GM23338 (cell line): ENCODE measurements at regions not wholly inside any gene's neighbourhood (a gene's known extent, or its start where the extent isn't known, plus 50 kb on each side); places are given as distances from the start of the nearest gene placed in this dataset.

Source experiments
- ATAC-seq: fragments of 200-7000 bp; cut with Tn5 transposase; 3 replicates; pipeline ENCODE4 v1.9.1; 2020
- DNase-seq: peaks from one replicate; pipeline ENCODE4 v3.0.0-alpha.2; 2015; ENCODE audit warnings: low spot score
- H2AFZ ChIP-seq: fragments of 200-600 bp; sonication (generic); 2 replicates; pipeline ENCODE4 v1.8.0; 2016; ENCODE audit warnings: antibody characterized with exemption, mild to moderate bottlenecking, moderate library complexity
- H3F3A ChIP-seq: fragments of 200-600 bp; sonication (generic); replicated peaks from 2 replicates; pipeline ENCODE4 v1.8.0; 2017; ENCODE audit warnings: antibody characterized with exemption, mixed run types, low read depth
- H3K27ac ChIP-seq: fragments of 200-600 bp; sonication (generic); 2 replicates; pipeline ENCODE4 v1.6.1; 2016; ENCODE audit warnings: low read depth
- H3K27me3 ChIP-seq: fragments of 200-600 bp; sonication (generic); 2 replicates; pipeline ENCODE4 v1.8.0; 2016; ENCODE audit warnings: mild to moderate bottlenecking, mixed run types, moderate library complexity; ENCODE audit not compliant: insufficient read depth
- H3K36me3 ChIP-seq: fragments of 200-600 bp; sonication (generic); 2 replicates; pipeline ENCODE4 v1.8.0; 2016; ENCODE audit warnings: mild to moderate bottlenecking; ENCODE audit not compliant: insufficient read depth
- H3K4me1 ChIP-seq: fragments of 200-600 bp; sonication (generic); 2 replicates; pipeline ENCODE4 v1.8.0; 2016; ENCODE audit warnings: mild to moderate bottlenecking, moderate library complexity; ENCODE audit not compliant: insufficient read depth
- H3K4me2 ChIP-seq: fragments of 200-600 bp; sonication (generic); 2 replicates; pipeline ENCODE4 v1.7.1; 2017; ENCODE audit warnings: mixed run types
- H3K4me3 ChIP-seq: fragments of 200-600 bp; sonication (generic); 2 replicates; pipeline ENCODE4 v1.6.1; 2016; ENCODE audit warnings: mixed run types
- H3K79me2 ChIP-seq: fragments of 200-600 bp; sonication (generic); replicated peaks from 2 replicates; pipeline ENCODE4 v1.8.0; 2017; ENCODE audit warnings: mild to moderate bottlenecking; ENCODE audit not compliant: insufficient read depth
- H3K9me2 ChIP-seq: fragments of 200-600 bp; sonication (generic); 2 replicates; pipeline ENCODE4 v1.8.0; 2017; ENCODE audit not compliant: insufficient read depth
- H4K20me1 ChIP-seq: fragments of 200-600 bp; sonication (generic); replicated peaks from 2 replicates; pipeline ENCODE4 v1.8.0; 2017; ENCODE audit warnings: mild to moderate bottlenecking; ENCODE audit not compliant: insufficient read depth
- H3K27ac Mint-ChIP-seq: 2 replicates; pipeline ENCODE4 v1.8.0; 2020; ENCODE audit warnings: inconsistent platforms, mild to moderate bottlenecking, moderate library complexity, mixed read lengths
- H3K27me3 Mint-ChIP-seq: 3 replicates; pipeline ENCODE4 v1.8.0; 2022; ENCODE audit warnings: low read depth, mild to moderate bottlenecking, moderate library complexity, mixed read lengths, inconsistent platforms; ENCODE audit not compliant: insufficient read depth, poor library complexity
- H3K36me3 Mint-ChIP-seq: 3 replicates; pipeline ENCODE4 v1.8.0; 2021; ENCODE audit warnings: low read depth, mild to moderate bottlenecking, inconsistent platforms, moderate library complexity, mixed read lengths
- H3K4me1 Mint-ChIP-seq: 3 replicates; pipeline ENCODE4 v1.8.0; 2020; ENCODE audit warnings: mild to moderate bottlenecking, inconsistent platforms, mixed read lengths
- H3K4me3 Mint-ChIP-seq: 3 replicates; pipeline ENCODE4 v1.8.0; 2021; ENCODE audit warnings: moderate library complexity, mild to moderate bottlenecking, inconsistent platforms, mixed read lengths
- H3K9me3 Mint-ChIP-seq: 3 replicates; pipeline ENCODE4 v1.8.0; 2020; ENCODE audit warnings: moderate library complexity, mild to moderate bottlenecking, inconsistent platforms, mixed read lengths
- CREB1 ChIP-seq: fragments of 250-450 bp; sonication (Bioruptor Pico); IDR thresholded peaks from 2 replicates; pipeline ENCODE4 v1.5.0; 2020; ENCODE audit warnings: low read depth, mild to moderate bottlenecking, moderate library complexity
- CTCF ChIP-seq, 2 experiments: fragments of 200-600 bp in 1 of 2; sonication (generic) in 1 of 2; conservative IDR thresholded peaks; 2 replicates each; pipeline versions ENCODE4 v1.5.1 to v1.6.1; 2016 to 2017; ENCODE audit warnings: antibody characterized with exemption in 2 of 2, low read depth in 2 of 2, mild to moderate bottlenecking in 2 of 2, moderate library complexity in 1 of 2
- ETS1 ChIP-seq: IDR thresholded peaks from 2 replicates; pipeline ENCODE4 v1.6.1; 2016; ENCODE audit warnings: antibody characterized with exemption
- EZH2 ChIP-seq: fragments of 200-600 bp; sonication (generic); IDR thresholded peaks from one replicate; pipeline ENCODE4 v1.8.0; 2017; ENCODE audit warnings: antibody characterized with exemption, mild to moderate bottlenecking, low read depth; ENCODE audit not compliant: unreplicated experiment
- JUNB ChIP-seq: IDR thresholded peaks from one replicate; pipeline ENCODE4 v1.6.1; 2016; ENCODE audit warnings: antibody characterized with exemption; ENCODE audit not compliant: unreplicated experiment
- NANOG ChIP-seq: IDR thresholded peaks from 2 replicates; pipeline ENCODE4 v1.6.1; 2016; ENCODE audit warnings: antibody characterized with exemption, borderline replicate concordance
- REST ChIP-seq: IDR thresholded peaks from one replicate; pipeline ENCODE4 v1.6.1; 2018; ENCODE audit warnings: antibody characterized with exemption; ENCODE audit not compliant: unreplicated experiment
- STAT1 ChIP-seq: IDR thresholded peaks from one replicate; pipeline ENCODE4 v1.6.1; 2016; ENCODE audit warnings: antibody characterized with exemption; ENCODE audit not compliant: unreplicated experiment
- ZNF114 ChIP-seq: fragments of 250-450 bp; sonication (Bioruptor Pico); IDR thresholded peaks from 2 replicates; pipeline ENCODE4 v1.5.0; 2020; ENCODE audit warnings: mild to moderate bottlenecking, moderate library complexity
- ZNF331 ChIP-seq: fragments of 250-450 bp; sonication (Bioruptor Pico); IDR thresholded peaks from 2 replicates; pipeline ENCODE4 v1.5.0; 2020; ENCODE audit warnings: low read depth, mild to moderate bottlenecking, moderate library complexity
- ZNF462 ChIP-seq: fragments of 250-450 bp; sonication (Bioruptor Pico); IDR thresholded peaks from 2 replicates; pipeline ENCODE4 v1.5.0; 2020; ENCODE audit warnings: mild to moderate bottlenecking, moderate library complexity

- H3K79me2 ChIP-seq, result no peaks in the 10 kb centered on the region
- H3K4me1 Mint-ChIP-seq, result no peaks in the 10 kb centered on the region
- H3F3A ChIP-seq, result no peaks in the 10 kb centered on the region
- no peak overlapping the region for H2AFZ ChIP-seq
- H3K9me3 Mint-ChIP-seq, result peaks cover 3% of the 10 kb centered on the region; the same call in 1 of the 3 replicates
- H3K27ac ChIP-seq, result no peak overlapping the region
- H3K27me3 ChIP-seq, result no peaks in the 10 kb centered on the region
- ATAC-seq, result no peak
- H3K9me2 ChIP-seq, result peaks cover 6% of the 10 kb centered on the region; the same call in 1 of the 2 replicates
- no peak for DNase-seq
- H3K36me3 Mint-ChIP-seq, result no peaks in the 10 kb centered on the region
- H3K27ac Mint-ChIP-seq, result no peak overlapping the region
- no peak overlapping the region for H3K4me3 ChIP-seq
- no peak for TF ChIP-seq ZNF462 (CRISPR knock-in tag)
- no peak for TF ChIP-seq REST
- TF ChIP-seq NANOG, result no peak
- TF ChIP-seq STAT1, result no peak
- no peak for TF ChIP-seq CREB1 (CRISPR knock-in tag)
- TF ChIP-seq EZH2, result no peak
- TF ChIP-seq JUNB, result no peak
- TF ChIP-seq CTCF (conservative IDR thresholded peaks at IDR 0.05; ENCODE audit: low read depth in 2 of 2), result no peak
- no peak for TF ChIP-seq ZNF114 (CRISPR knock-in tag)
- no peak for TF ChIP-seq ETS1
- no peak for TF ChIP-seq ZNF331 (CRISPR knock-in tag)
- H3K4me3 Mint-ChIP-seq, result no peak overlapping the region
- no peaks in the 10 kb centered on the region for H4K20me1 ChIP-seq
- H3K36me3 ChIP-seq, result no peaks in the 10 kb centered on the region
- peaks cover 7% of the 10 kb centered on the region for H3K27me3 Mint-ChIP-seq
- H3K4me2 ChIP-seq, result no peak overlapping the region
- no peaks in the 10 kb centered on the region for H3K4me1 ChIP-seq
Measured at GRCh38 chr6:21489826-21490225, 103.7 kb upstream of the SOX4 start.
